ENCODE measurements at regions not wholly inside any gene's neighbourhood (a gene's known extent, or its start where the extent isn't known, plus 50 kb on each side); places are given as distances from the start of the nearest gene placed in this dataset.
"Not testable (repeated sequence)": the region's sequence is repeated elsewhere in the genome, so short reads cannot be mapped to it uniquely, and the experiment has no call there.

- Histone ChIP-seq H3K4me1 (peaks cover 67% of the 10 kb centered on the region), H3K27me3 (no peaks in the 10 kb centered on the region), H3K36me3 (replicated peaks in 1 of 2; ENCODE audit: insufficient read depth in 1 of 2, low read depth in 2 of 2) (no peaks in the 10 kb centered on the region), H3K9me3 (no peaks in the 10 kb centered on the region), H3K4me3 (no peak overlapping the region), H3K27ac (no peak overlapping the region)
- intact Hi-C loops (cut with DNase I): no loop called here
- peak in 2 of 4 donors; percentile 31 to 51 for DNase-seq
- 34 to 38% methylated on average over 6 of the region's 6 CpGs for whole genome bisulfite sequencing, 2 donors
- peak; percentile 37 for ATAC-seq
- TF ChIP-seq CTCF (IDR thresholded peaks at IDR 0.05) (no peak), POLR2A (IDR thresholded peaks at IDR 0.05) (no peak)
Observed at GRCh38 chr2:236831698-236832097, 254.0 kb upstream of the COPS8 start.

DNA sequence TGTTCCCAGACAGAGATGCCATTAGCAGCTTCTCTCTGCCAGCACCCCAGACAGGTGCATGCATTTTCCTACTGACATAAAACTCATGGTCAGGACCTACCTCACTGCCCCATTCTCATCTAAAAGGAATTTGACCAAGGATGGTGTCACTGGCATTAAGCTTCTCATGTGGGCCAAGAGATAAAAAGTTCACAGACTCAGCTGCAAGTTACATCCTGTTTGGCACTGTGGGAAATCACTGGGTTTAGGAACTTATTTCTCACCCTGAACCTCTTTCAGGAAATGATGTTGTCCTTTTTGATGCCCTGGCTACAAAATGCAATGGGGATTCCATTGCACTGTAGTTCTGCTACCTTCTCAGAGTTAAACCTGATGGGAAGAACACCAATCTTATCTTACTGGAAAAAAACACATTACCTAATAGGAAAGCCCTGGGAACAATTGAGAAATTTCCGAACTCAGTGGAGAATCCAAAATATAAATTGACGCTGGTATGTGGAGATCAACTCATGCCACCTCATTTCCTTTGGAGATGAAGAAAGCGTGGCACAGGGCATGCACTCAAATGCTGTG lies 252.1 kb upstream of the COPS8 start:
- no peaks in the 10 kb centered on the region for H3K27me3 ChIP-seq
- H3K9me3 ChIP-seq: no peaks in the 10 kb centered on the region
- ATAC-seq (no peak), DNase-seq (no peak)
- H3K4me3 ChIP-seq: no peak overlapping the region
- H3K36me3 ChIP-seq (replicated peaks in 1 of 2; ENCODE audit: insufficient read depth in 1 of 2, low read depth in 2 of 2): no peaks in the 10 kb centered on the region
- intact Hi-C loops (cut with DNase I): no loop called here
- H3K4me1 ChIP-seq: peaks cover 53% of the 10 kb centered on the region
- WGBS, 2 donors: 53 to 54% methylated on average over 3 of the region's 3 CpGs
- TF ChIP-seq CTCF (IDR thresholded peaks at IDR 0.05) (no peak), POLR2A (IDR thresholded peaks at IDR 0.05) (no peak)
- no peak overlapping the region for H3K27ac ChIP-seq

GRCh38 chr2:236834284-236834683 lies 251.4 kb upstream of the COPS8 start:
- Histone ChIP-seq H3K9me3 (no peaks in the 10 kb centered on the region), H3K27ac (no peak overlapping the region), H3K27me3 (no peaks in the 10 kb centered on the region), H3K4me3 (no peak overlapping the region), H3K4me1 (peaks cover 51% of the 10 kb centered on the region), H3K36me3 (replicated peaks in 1 of 2; ENCODE audit: insufficient read depth in 1 of 2, low read depth in 2 of 2) (no peaks in the 10 kb centered on the region)
- peak; percentile 51 for ATAC-seq
- intact Hi-C loops (cut with DNase I): no loop called here
- 89 to 100% methylated on average over 1 of the region's 1 CpG for WGBS, 2 donors
- peak in 2 of 4 donors; percentile 28 to 38 for DNase-seq
- no peak for TF ChIP-seq CTCF (IDR thresholded peaks at IDR 0.05)
- no peak for TF ChIP-seq POLR2A (IDR thresholded peaks at IDR 0.05)

DNA sequence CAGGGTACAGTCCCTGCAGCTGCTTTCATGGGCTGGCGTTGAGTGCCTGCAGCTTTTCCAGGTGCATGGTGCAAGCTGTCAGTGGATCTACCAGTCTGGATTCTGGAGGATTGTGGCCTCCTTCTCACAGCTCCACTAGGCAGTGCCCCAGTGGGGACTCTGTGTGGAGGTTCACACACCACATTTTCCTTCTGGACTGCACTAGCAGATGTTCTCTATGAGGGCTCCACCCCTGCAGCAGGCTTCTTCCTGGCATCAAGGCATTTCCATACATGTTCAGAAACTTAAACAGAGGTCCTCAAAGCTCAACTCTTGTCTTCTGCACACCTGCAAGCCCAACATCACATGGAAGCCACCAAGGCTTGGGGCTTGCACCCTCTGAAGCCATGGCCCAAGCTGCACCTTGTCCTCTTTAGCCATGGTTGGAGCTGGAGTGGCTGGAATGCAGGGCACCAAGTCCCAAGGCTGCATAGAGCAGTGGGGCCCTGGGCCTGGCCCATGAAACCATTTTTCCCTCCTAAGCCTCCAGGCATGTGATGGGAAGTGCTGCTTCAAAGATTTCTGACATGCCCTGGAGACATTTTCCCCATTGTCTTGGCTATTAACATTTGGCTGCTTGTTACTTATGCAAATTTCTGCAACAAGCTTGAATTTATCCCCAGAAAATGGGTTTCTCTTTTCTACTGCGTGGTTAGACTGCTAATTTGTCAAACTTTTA lies 250.2 kb upstream of the COPS8 start:
- Histone ChIP-seq H3K4me3 (no peak overlapping the region), H3K27me3 (no peaks in the 10 kb centered on the region), H3K9me3 (no peaks in the 10 kb centered on the region), H3K4me1 (peaks cover 51% of the 10 kb centered on the region), H3K36me3 (replicated peaks in 1 of 2; ENCODE audit: insufficient read depth in 1 of 2, low read depth in 2 of 2) (no peaks in the 10 kb centered on the region), H3K27ac (peak overlapping the region in 1 of 4 donors; percentile 27)
- 92 to 94% methylated on average over 1 to 2 of the region's 2 CpGs for WGBS, 2 donors
- intact Hi-C loops (cut with DNase I): no loop called here
- ATAC-seq (no peak), DNase-seq (no peak)
- TF ChIP-seq POLR2A (IDR thresholded peaks at IDR 0.05) (no peak), CTCF (IDR thresholded peaks at IDR 0.05) (no peak)

DNA sequence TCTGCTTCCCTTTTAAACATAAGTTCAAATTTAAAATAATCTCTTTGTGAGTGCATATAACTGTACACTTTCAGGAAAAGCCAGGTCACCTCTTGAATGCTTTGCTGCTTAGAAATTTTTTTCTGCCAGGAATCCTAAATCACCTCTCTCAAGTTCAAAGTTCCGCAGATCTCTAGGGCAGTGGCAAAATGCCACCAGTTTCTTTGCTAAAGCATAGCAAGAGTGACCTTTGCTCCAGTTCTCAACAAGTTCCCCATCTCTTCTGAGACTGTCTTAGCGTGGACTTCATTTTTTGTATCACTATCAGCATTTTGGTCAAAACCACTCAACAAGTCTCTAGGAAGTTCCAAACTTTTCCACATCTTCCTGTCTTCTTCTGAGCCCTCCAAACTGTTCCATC lies 249.7 kb upstream of the COPS8 start:
- H3K27me3 ChIP-seq; intact Hi-C loops (cut with DNase I); H3K9me3 ChIP-seq; H3K36me3 ChIP-seq (replicated peaks in 1 of 2; ENCODE audit: insufficient read depth in 1 of 2, low read depth in 2 of 2); ATAC-seq; H3K4me3 ChIP-seq: not testable (repeated sequence)
- DNase-seq: peak; percentile 43 to 75 (median 68)
- Histone ChIP-seq H3K4me1 (peaks cover 48% of the 10 kb centered on the region), H3K27ac (peak overlapping the region in 3 of 4 donors; percentile 7 to 27 (median 21))
- WGBS, 2 donors: 15 to 19% methylated on average over 2 of the region's 2 CpGs

Data from body of pancreas (tissue), 4 donors.